CD1c-positive myeloid dendritic cell (primary cell): ENCODE measurements at regions not wholly inside any gene's neighbourhood (a gene's known extent, or its start where the extent isn't known, plus 50 kb on each side); places are given as distances from the start of the nearest gene placed in this dataset.
A peak's percentile ranks its signal among the peaks of the same experiment; 100 is the strongest.

ENCODE experiments used
- DNase-seq: peaks from one replicate; pipeline ENCODE4 v3.0.0-alpha.2; 2016; ENCODE audit errors: extremely low spot score

DNA sequence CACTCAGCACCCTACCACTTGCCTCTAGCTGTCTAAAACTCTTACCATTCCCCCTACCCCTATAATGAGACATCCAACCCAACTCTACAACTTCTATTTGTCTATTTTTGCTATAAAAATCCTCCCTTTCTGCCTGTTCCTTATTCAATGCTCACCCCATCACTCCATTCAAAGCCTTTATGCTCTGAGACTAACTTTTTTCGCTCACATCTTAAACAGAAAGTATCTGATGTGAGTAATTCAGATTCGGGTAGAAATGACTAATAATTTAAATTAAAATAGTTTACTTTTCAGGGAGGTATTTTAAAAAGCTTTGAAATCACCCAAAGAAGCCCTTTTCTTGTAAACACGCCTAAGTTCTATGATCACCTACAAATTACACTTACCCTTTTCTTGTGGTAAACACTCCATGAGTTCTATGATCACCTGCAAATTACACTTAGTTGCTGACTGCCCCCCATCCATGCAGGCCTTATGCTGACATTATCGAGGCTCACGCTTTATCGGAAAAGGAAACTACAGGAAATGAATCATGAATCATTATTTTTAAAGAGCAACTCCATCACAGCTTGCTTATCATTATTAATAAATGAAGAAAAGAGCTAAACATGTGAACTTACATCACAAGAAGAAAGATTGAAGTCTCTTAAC, 168.7 kb upstream of the PPP1R2C start:
- no peak for DNase-seq

DNA sequence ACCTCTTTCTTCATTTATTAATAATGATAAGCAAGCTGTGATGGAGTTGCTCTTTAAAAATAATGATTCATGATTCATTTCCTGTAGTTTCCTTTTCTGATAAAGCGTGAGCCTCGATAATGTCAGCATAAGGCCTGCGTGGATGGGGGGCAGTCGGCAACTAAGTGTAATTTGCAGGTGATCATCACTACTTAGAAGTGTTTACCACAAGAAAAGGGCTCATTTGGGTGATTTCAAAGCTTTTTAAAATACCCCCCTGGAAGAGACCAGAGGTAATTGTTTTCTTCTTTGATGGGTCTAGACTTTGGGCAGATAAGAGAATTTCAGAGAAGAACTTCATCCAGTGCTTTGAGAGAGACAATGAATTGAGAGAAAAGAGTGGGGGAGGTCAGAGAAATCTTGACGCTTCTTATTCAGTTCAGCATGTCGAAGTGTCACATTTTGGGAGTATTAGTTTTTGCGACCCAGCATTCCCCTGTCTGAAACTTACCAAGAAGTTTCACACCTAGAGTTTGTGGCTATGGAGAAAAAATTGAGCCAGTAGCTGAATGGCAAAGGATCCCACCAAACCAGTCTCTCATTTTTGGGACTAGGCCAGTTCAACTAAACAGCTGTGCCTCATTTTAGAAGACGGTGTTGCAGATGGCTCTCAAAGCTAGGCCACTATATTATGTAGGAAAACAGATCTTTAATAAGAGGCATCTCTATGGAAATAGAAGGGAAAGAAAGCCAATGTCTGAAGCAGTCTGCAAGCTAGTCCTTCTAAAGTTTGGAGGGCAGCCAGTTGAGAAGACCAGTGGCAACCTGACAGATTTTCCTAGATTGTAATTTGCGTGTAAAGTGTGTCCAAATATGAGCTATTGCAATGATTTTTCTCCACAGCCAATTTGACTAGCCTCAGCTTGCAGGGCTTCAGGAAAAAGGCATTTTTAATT, 171.0 kb upstream of the PPP1R2C start:
- DNase-seq = no peak

DNA sequence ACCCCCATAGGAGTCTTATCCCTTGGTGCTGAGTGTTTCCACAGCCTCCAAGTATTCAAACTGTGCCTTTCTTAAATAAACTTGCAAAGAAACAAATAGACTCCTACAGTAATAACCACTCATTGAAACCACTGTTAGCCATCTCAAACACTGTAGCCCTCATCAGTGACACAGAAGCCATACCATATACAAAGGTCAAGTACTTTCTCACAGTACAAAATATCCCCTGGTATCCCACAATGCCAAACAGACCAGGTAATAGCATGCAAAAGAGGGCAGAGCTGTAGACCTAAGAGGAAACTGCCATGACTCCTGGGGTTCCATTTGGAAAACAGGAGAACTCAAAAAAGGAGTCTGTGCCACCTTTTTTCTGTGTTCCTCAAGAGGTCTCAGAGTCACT, 173.8 kb upstream of the PPP1R2C start:
- DNase-seq = no peak

DNA sequence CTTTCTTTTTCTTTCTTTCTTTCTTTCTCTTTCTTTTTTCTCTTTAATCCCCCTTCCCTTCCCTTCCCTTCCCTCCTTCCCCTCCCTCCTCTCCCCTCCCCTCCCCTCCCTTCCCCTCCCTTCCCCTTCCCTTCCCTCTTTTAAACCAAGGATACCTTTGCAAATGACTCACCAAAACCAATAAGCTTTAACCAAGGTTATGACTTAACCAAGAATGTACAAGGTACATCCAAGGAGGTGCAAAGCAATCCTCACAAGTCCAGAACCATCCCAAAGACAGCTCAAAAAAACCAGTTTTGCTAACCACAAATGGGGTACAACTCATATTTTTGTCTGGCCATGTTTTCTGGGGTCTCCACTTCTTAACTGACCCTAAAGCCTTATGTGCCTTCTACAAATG, 174.7 kb upstream of the PPP1R2C start:
- DNase-seq = no peak

DNA sequence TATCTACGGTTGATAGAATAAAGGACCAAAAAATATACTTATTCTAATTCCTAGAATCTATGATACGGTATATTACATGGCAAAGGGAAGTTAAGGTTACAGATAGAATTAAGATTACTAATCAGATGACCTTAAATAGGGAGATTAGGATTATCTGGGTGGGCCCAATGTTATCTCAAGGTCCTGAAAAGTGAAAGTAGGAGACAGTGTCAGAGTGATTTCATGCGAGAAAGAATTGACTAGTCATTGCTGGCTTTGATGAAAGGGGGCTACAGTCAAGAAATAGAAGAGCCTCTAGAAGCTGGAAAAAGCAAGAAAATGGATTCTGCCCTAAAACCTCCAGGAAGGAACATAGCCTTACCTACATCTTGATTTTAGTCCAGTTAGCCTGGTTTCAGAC, 176.9 kb upstream of the PPP1R2C start:
- DNase-seq = no peak

DNA sequence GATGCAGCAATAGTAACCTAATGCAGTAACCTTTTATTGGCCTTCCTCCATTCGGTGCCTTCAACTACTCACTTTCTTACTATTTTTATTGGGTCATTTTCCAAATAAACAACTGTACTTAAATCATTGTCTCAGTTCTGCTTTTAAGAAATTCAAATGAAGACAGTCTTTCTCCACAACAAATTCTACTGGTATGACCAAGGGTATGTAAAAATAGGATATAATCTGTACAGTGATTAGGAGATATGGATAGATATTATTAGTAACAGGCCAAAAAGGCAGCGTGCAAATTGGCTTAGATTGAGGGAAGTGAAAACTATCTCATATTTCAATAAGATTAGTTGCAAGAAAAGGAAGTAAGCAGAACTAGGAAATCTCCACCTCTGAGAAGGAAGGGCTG, 177.4 kb upstream of the PPP1R2C start:
- DNase-seq = peak; percentile 44

DNA sequence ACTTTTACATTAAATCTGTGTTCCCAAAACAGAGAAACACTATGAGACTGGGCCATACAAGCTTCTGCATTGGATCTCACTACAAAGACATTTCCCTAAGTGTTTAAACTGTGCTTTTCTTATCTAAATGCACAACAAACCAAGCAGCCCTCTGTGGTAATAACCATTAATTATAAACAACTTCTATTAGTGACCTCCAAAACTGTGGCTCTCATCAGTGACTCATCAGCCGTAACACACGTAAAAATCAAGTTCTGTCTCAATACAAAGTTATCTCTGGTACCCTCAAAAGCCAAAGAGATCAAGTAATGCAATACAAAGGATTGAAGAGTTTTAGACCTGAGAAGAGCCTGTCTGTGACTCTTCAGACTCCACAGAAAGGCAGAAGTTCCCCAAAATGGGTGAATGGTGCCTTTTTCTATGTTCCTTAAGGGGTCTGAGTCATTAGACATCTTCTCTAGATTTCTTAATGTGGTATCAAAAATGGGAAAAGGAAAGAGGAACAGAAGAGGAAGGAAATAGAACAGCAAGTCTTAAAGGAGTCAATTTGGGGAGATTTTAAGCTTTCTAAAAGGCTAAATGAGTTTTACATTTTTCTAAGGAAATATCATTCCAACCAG, 189.8 kb upstream of the PPP1R2C start:
- DNase-seq = peak; percentile 42

DNA sequence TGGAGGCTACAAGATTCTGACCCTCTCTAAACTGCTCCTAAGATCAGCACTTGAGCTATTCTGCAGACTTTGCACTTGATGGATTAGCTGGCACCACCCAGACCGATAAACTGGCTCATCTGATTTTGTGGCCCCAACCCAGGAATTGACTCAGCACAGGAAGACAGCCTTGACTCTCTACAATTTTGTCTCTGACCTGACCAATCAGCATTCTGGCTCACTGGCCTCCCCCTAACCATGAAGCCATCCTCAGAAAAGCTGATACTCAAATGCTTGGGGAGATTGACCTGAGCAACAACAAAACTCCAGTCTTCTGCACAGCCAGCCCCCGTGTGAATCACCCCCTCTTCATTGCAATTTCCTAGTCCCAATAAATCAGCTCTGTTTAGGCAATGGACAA, 195.4 kb upstream of the PPP1R2C start:
- DNase-seq = no peak

DNA sequence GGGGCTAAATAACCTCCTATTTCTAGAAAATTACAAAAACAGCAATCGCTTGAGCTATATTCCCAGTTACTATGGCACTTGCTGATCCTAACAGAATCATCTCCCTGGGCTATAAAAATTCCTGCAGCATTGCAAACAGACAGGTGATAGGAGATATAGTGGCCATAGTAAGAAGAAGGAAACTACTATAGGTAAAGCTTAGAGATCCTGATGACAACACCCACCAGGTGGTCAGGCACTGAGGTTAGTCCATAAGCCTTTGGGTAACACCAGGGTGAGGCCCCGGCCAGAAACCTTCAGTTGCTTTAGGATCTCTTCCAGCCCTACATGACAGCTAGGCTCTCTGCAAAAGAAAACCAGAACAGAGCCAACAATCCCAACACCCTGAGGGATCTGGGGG, 197.9 kb upstream of the PPP1R2C start:
- no peak for DNase-seq

DNA sequence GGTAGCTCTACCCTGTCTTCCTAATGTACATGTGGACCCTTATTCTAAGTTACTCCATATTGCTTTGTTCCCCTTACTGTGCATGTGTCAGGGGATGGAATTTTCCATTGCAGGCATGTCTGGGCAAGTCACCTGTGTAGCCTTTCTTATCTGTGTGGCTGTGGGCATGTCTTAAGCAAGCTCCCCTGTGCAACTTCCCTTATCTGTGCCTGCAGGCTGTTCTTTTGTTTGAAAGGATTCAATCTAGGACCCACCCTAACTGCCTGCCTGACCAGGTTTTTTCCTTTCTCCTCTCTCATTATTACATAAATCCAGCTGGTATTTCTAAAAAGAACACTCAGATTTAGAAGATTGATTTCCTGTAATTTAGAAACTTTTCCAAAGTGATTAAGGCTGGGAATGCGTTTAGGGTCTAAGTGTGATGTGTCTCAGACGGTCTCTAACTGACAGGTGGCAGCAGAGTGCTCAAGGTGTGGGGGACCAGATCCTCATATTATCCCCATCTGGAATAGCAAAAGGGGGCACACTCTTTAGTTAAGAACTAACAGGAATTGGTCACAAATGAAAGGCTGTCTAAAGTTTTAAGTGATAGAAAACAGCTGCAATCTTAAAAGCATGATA, 198.9 kb upstream of the PPP1R2C start:
- no peak for DNase-seq

DNA sequence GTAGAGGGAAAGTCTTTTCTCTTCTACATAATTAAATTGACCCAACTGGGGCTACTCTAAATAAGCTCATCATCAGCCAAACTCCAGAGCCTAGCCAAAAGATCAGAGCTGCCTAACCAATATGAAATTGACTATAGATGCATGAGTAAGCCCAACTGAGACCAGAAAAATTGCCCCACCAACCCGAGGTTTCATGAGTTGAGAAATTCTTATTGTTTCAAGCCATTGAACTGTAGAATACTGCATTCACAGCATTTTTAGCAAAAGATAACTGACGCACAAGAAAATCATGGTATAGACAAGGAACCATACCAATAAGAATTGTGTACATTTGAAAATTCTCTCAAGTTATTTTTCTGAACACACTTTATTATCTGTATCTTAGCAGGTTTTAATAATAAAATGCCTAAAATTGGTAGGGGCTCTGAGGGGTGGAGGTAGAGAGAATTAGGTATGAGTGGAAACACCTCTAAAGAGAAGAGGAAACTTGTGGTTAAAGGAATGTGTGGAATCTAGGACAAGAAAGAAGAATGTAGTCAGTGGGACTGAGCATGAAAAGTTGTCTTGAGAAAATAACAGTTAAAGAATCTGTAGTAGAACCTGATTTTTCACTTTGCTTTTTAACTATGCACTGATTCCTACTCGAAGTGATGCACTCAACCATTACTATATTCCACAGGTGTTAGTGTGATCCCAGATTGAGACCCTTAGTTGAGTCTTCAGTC, 200.9 kb upstream of the PPP1R2C start:
- DNase-seq = no peak

DNA sequence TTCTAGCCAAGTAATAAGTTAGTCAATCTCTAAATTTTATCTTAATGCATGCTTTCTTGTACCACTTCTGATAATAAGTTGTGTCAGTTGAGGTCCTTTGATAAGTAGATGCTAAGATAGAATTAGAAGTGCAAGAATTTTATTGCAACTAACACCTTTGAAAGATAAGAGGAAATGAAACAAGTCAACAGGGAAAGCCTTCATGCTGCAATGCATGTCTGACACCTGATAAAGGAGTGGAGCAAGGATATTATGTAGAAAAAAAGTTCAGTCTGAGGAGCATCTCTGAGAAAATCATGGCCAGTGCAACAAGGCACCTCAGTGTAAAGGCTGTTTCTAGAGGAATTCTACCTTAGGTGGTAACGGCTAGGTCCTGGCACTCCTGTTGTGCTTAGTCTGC, 210.7 kb upstream of the PPP1R2C start:
- no peak for DNase-seq

DNA sequence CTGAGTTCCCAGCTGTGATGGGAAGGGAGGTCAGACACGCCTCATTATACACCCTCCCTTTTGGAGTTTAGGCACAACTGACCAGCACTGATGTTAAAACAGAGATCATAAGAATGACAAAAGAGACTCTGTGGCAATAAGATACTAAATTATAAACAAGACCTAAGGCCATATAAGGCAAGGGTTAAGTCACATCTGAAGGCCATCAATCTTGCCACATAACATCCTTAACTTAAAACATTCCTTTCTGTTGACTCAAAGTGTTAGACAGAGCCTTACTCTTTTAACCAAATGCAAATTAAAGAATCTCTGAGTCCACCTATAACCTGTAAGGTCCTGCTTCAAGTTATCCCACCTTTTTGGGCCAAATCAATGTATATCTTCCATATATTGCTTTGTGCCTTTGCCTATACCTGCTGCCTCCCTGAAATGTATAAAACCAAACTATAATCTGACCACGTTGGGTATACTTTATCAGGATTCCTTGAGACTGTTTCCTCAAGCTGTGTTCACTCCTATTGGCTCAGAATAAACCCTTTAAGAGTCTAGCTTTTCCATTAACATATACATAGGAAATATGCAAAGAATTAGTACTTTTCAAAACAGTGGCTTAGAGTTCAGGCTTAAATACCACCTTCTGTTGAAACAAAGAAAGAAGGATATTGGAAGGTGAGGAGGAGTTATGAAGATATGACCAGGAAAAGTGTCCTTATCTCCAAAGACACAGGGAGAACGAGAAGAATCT, 214.4 kb upstream of the PPP1R2C start:
- no peak for DNase-seq

DNA sequence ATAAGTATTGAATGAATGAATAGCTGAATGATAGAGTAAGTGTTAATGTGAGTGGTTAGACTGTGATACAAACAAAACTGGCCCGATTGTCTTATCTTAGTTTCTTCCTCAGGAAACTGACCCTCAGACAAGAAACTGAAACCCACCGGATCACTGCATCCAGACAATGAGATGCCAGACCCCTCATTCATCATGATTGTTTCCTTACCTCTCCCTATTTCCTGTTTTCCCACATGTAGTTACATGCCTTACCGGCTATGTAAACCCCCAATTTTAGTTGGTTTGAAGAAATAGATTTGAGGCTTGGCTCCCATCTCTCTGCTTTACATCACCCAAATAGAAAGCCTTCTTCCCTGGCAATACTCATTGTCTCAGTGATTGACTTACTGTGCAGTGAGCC, 218.9 kb upstream of the PPP1R2C start:
- no peak for DNase-seq

DNA sequence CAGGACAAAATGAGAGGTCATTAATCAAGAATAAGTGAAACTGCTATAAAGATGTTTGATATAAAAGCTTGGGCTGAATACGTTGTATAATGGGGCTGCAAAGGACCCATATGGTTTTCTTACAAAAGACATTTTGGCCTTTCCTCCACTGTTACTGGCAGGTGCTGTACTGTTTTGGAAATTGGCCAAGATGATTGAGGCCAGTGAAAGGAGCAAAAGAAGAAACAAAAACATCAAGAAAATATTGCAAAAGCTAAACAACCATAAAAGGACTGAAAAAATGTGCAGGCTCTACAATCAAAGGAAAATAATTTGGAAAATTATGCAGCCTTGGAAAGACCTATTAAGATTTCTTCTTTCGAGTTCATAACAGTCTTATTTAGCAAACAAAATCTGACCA, 222.2 kb upstream of the PPP1R2C start:
- DNase-seq = no peak

DNA sequence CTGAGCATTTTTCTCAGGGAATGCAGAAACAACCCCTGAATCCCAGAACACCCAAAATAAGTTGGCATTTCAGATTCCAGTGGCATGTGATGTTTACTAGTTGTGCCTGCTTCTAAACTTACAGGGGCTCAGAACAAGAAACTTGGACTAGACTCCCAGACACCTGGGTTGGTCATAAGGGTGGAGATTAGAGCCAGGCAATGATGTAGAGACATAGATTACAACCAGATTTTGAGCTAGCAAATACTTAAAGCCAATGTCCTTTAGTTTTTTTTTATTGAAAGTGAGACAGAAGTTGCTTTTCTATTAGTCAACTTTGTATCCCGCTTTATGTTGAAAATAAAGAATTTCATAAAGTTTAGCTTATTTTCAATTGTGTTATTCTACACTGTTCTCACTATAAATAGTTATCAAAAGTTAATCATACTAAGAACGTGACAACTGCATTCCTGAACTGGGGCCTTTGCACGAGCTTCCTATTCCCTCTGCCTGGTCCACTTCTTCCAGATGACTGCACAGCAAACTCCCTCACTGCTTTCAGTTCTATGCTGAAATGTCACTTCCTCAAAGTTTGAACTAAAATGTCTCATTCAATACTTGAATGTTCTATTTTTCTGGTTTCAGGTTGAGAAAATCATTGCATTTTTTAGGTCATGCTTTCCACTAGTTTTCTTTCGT, 224.7 kb upstream of the PPP1R2C start:
- DNase-seq = peak; percentile 5

DNA sequence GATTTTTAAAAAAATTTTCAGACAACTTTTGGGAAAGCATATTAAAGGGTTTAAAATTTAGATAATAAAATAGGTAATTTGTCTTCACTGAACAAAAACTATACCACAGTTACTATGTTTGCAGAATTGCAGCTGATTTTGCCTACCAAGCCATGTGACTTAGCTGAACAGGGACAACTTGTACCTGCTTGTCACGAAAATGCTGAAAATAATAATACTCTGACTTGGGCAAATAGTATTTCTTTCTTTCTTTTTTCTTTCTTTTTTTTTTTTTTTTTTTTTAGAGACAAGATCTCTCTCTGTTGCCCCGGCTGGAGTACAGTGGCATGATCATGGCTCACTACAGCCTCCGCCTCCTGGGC, 225.2 kb upstream of the PPP1R2C start:
- DNase-seq = no peak

DNA sequence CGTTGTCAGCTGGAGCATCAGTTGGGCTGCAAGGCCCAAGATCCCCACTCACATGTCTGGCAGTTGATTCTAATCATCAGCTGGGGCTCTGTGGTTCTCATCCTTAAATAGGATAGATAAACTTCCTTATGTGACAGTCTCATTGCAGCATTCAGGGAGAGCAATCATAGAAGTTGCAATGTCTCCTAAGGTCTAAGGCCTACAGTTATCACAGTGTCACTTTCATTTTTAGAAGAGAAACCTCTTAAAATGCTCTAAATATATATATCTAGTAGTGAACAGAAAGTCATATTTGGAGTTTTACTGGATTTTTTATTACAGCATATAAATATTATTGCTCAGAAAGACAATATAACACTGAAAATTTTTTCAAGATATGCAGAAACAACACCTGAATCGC, 226.0 kb upstream of the PPP1R2C start:
- no peak for DNase-seq

DNA sequence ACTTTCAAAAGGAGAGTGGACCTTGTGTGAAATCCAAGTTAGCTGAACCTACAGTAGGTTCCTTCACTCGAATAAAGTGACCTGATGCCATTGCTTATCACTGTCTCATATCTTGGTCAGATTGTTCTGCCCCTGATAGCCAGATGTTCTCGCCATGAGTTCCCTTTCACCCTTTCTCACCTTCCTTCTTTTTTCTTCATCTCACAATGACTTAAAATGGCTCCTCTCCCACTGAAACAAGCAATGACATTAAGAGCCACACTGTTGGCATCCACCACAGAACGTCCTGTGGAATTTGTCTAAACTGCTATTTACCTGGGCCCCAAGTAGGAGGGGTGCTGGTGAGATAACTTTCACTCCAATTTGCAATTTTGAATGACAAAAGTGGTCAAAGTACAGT, 227.6 kb upstream of the PPP1R2C start:
- DNase-seq = no peak

DNA sequence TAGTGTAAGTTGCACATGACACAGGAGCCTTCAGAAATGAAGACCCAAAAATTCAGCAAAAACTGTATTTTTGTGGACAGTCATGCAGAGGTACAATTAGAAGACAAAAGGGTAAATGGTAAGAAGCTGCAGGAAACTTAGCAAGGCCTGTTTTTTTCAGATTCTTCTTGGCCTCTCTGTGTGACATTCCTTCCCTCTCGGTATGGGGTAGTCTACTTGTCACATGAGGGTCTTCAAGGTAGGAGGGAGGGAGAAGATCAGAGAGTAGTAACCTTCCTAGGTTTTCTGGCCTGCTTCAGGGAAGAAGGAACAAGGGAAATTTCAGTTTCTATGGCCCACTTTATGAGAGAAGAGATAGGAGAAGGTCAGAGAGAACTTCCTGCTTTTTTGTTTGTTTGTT, 230.4 kb upstream of the PPP1R2C start:
- no peak for DNase-seq

DNA sequence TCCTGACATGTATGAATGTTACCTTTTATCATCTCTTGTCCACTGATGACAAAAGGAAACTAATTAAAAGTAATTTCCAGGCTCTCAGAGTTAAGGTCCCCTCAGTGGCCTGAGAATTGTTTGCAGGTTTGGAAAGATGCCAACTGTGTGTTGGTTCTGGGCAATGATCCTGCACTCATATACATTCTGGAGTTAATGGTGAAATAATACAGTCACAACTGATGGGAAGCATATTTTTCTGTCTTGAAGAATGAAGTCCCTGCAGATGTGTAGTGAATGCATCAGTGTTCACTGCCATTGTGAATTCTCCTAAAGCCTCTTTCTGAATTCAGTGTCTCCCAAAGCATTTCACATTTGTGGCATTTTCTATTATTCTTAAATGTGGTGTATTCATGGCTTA, 238.1 kb upstream of the PPP1R2C start:
- DNase-seq = no peak
